ENCODE measurements at regions not wholly inside any gene's neighbourhood (a gene's known extent, or its start where the extent isn't known, plus 50 kb on each side); places are given as distances from the start of the nearest gene placed in this dataset.

GRCh38 chr5:8382456-8382855 is 513.5 kb downstream of the MTRR start:
- Histone ChIP-seq H3K79me2 (ENCODE audit: control insufficient read depth, insufficient read depth, low read length) (no peaks in the 10 kb centered on the region), H3K4me2 (ENCODE audit: control insufficient read depth, insufficient read depth) (no peak overlapping the region), H3K36me3 (ENCODE audit: control insufficient read depth in 2 of 2, insufficient read depth in 2 of 2, low read length in 1 of 2) (no peaks in the 10 kb centered on the region), H3K9ac (ENCODE audit: control insufficient read depth, insufficient read depth, low read length) (no peak overlapping the region), H3K27ac (ENCODE audit: control insufficient read depth, insufficient read depth) (no peak overlapping the region), H3K9me3 (replicated peaks; ENCODE audit: control insufficient read depth, insufficient read depth, low read length) (no peaks in the 10 kb centered on the region), H3K27me3 (replicated peaks in 1 of 2; ENCODE audit: control insufficient read depth in 2 of 2, insufficient read depth in 2 of 2, low read length in 1 of 2) (no peaks in the 10 kb centered on the region), H3K4me1 (ENCODE audit: control insufficient read depth, insufficient read depth, low read length) (no peaks in the 10 kb centered on the region), H3K4me3 (no peak overlapping the region), H4K20me1 (ENCODE audit: control insufficient read depth, insufficient read depth) (no peaks in the 10 kb centered on the region), H2AFZ (ENCODE audit: control insufficient read depth, low read depth, low read length) (no peak overlapping the region)
- in situ Hi-C loops (cut with MboI): no loop called here
- POLR2A ChIA-PET: no interaction called here
- TF ChIP-seq IRF5 (IDR thresholded peaks at IDR 0.05; ENCODE audit: borderline replicate concordance): no peak
- no peak for TF ChIP-seq TCF7 (IDR thresholded peaks at IDR 0.05; ENCODE audit: borderline replicate concordance)
- no peak for TF ChIP-seq KDM1A (IDR thresholded peaks at IDR 0.05; ENCODE audit: borderline replicate concordance)
- no peak for TF ChIP-seq BCL11A (IDR thresholded peaks at IDR 0.05; ENCODE audit: low read depth, low read length)
- TF ChIP-seq ASH2L (IDR thresholded peaks at IDR 0.05; ENCODE audit: borderline replicate concordance, low read depth): no peak
- TF ChIP-seq ATF7 (IDR thresholded peaks at IDR 0.05; ENCODE audit: low read depth): no peak
- no peak for TF ChIP-seq CHD1 (IDR thresholded peaks at IDR 0.05; ENCODE audit: low read depth, low read length)
- TF ChIP-seq MAX (IDR thresholded peaks at IDR 0.05; ENCODE audit: low read depth, low read length): no peak
- no peak for TF ChIP-seq HDGF (IDR thresholded peaks at IDR 0.05)
- TF ChIP-seq MYB (IDR thresholded peaks at IDR 0.05; ENCODE audit: borderline replicate concordance, low read depth, low read length): no peak
- no peak for TF ChIP-seq GABPA (IDR thresholded peaks at IDR 0.05; ENCODE audit: low read depth)
- TF ChIP-seq CBX5 (IDR thresholded peaks at IDR 0.05; ENCODE audit: low read depth): no peak
- TF ChIP-seq SUZ12 (IDR thresholded peaks at IDR 0.05; ENCODE audit: unreplicated experiment): no peak
- TF ChIP-seq CREM (IDR thresholded peaks at IDR 0.05; ENCODE audit: low read depth): no peak
- TF ChIP-seq POU2F2 (IDR thresholded peaks at IDR 0.05; ENCODE audit: borderline replicate concordance, low read depth, low read length): no peak
- no peak for TF ChIP-seq CREB1 (IDR thresholded peaks at IDR 0.05; ENCODE audit: low read depth)
- intact Hi-C loops (cut with micrococcal nuclease; ENCODE audit: unreplicated experiment): no loop called here
- WGBS (ENCODE audit: insufficient coverage, insufficient replicate concordance, low lambda C conversion rate, missing lambda C conversion rate): 17% methylated on average over 5 of the region's 5 CpGs
- no peak for FAIRE-seq
- BruUV-seq (replicated peaks): no TSS peak
- RAD21 ChIA-PET (ENCODE audit: unreplicated experiment): no interaction called here
- no peak for ATAC-seq
- no peak for DNase-seq (ENCODE audit: low read depth, low spot score)
- SMC1A ChIA-PET (ENCODE audit: uncharacterized antibody, unreplicated experiment): no interaction called here
- CTCF ChIA-PET: no interaction called here

Measured in GM12878 (cell line).